ENCODE measurements at regions not wholly inside any gene's neighbourhood (a gene's known extent, or its start where the extent isn't known, plus 50 kb on each side); places are given as distances from the start of the nearest gene placed in this dataset.
"Not testable (repeated sequence)": the region's sequence is repeated elsewhere in the genome, so short reads cannot be mapped to it uniquely, and the experiment has no call there.

- Mint-ChIP-seq H3K9me3 (ENCODE audit: low read depth) (peaks cover 31% of the 10 kb centered on the region), H3K4me3 (ENCODE audit: unreplicated experiment) (no peak overlapping the region), H3K4me1 (ENCODE audit: low read depth) (no peaks in the 10 kb centered on the region), H3K27me3 (ENCODE audit: low read depth) (no peaks in the 10 kb centered on the region), H3K27ac (ENCODE audit: unreplicated experiment) (no peak overlapping the region), H3K36me3 (ENCODE audit: low read depth) (no peaks in the 10 kb centered on the region)
- no peak for DNase-seq (ENCODE audit: low spot score)
- TF ChIP-seq CTCF (IDR thresholded peaks at IDR 0.05) = no peak
Measured at GRCh38 chrX:87160435-87161010, 357.1 kb upstream of the KLHL4 start.

GRCh38 chrX:87167841-87168240 lies 349.8 kb upstream of the KLHL4 start:
- no peak for TF ChIP-seq CTCF (IDR thresholded peaks at IDR 0.05)
- DNase-seq (ENCODE audit: low spot score) = no peak
- no peak overlapping the region for H3K4me3 Mint-ChIP-seq (ENCODE audit: unreplicated experiment)
- H3K4me1 Mint-ChIP-seq (ENCODE audit: low read depth) = no peaks in the 10 kb centered on the region
- H3K27me3 Mint-ChIP-seq (ENCODE audit: low read depth) = no peaks in the 10 kb centered on the region
- H3K9me3 Mint-ChIP-seq (ENCODE audit: low read depth) = peaks cover 8% of the 10 kb centered on the region
- no peaks in the 10 kb centered on the region for H3K36me3 Mint-ChIP-seq (ENCODE audit: low read depth)
- no peak overlapping the region for H3K27ac Mint-ChIP-seq (ENCODE audit: unreplicated experiment)

- not testable (repeated sequence) for DNase-seq (ENCODE audit: low spot score); H3K27me3 Mint-ChIP-seq (ENCODE audit: low read depth); H3K4me3 Mint-ChIP-seq (ENCODE audit: unreplicated experiment); H3K4me1 Mint-ChIP-seq (ENCODE audit: low read depth); H3K36me3 Mint-ChIP-seq (ENCODE audit: low read depth); H3K9me3 Mint-ChIP-seq (ENCODE audit: low read depth); H3K27ac Mint-ChIP-seq (ENCODE audit: unreplicated experiment)
Measured at GRCh38 chrX:87178009-87178408, 339.6 kb upstream of the KLHL4 start.

All from chondrocyte (in vitro differentiated cells).